ENCODE measurements at regions not wholly inside any gene's neighbourhood (a gene's known extent, or its start where the extent isn't known, plus 50 kb on each side); places are given as distances from the start of the nearest gene placed in this dataset.

- no peak for TF ChIP-seq CTCF (IDR thresholded peaks at IDR 0.05)
- no peak for TF ChIP-seq ZFX (IDR thresholded peaks at IDR 0.05; ENCODE audit: borderline replicate concordance)
These were observed 125.7 kb upstream of the MTHFD1L start for GRCh38 chr6:150739711-150740349.
